Fibroblast of skin of left quadriceps (primary cell): ENCODE measurements at regions not wholly inside any gene's neighbourhood (a gene's known extent, or its start where the extent isn't known, plus 50 kb on each side); places are given as distances from the start of the nearest gene placed in this dataset.
"Not testable (repeated sequence)": the region's sequence is repeated elsewhere in the genome, so short reads cannot be mapped to it uniquely, and the experiment has no call there.

Experiments
- DNase-seq, 2 experiments: peaks; one replicate each; pipeline ENCODE4 v3.0.0-alpha.2; 2013; ENCODE audit warnings: low read depth in 2 of 2

DNA sequence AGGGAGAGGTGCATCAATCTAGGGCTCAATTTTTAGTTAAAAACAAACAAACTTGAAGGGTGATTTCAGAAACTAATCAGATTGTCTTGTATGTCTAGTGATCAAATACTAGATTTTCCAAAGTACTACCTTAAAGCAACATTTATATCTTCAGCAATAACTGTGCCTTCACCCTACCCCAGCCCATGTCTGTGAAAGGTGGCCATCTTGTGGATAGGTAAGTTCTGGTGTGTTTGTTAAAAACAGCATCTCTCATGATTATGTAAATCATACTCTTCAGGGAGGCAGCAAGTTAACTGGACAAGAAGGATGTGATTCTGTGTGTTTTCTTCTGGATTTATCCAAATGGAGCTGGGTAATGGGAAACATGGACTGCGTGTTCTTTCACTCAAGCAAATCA is 81.4 kb upstream of the ACSL1 start:
- no peak for DNase-seq

DNA sequence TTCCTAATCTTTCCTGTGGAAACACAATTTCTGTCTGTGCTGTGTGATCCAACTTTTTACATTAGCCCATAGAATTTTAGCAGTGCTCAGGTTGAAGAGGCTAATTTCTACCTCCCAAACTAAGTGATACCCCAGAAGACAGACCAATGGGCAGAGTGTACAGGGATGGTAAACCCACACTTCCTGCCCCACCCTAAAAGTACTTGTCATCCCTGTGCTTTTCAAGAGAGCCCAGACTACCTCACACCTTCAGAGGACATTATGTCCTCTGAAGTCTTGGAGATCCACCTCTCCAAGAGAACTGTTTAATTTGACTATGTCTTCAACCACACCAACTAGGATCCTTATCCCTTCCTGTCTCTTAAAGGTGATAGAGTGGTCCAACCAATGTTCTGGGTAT is 82.0 kb upstream of the ACSL1 start:
- DNase-seq = no peak

DNA sequence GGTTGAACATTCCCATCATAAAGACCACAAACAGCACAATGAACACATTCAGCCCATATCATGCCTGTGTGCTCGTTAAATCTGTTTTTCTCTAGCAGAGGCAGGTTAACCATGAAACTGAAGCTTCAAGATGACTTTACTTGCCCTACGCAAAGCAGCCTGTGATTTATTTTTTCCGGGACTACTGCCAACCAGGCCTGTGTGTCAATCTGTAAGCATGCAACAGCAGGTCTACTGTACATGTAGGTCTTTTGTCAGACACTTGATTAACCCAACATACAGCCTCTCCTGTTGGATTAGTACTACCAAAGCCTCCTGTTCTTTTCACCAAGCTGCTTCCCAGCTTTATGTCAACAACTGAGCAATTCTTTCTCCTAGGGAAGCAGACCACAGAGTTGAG is 85.5 kb upstream of the ACSL1 start:
- DNase-seq = peak in 1 of 2 experiments; percentile 1

DNA sequence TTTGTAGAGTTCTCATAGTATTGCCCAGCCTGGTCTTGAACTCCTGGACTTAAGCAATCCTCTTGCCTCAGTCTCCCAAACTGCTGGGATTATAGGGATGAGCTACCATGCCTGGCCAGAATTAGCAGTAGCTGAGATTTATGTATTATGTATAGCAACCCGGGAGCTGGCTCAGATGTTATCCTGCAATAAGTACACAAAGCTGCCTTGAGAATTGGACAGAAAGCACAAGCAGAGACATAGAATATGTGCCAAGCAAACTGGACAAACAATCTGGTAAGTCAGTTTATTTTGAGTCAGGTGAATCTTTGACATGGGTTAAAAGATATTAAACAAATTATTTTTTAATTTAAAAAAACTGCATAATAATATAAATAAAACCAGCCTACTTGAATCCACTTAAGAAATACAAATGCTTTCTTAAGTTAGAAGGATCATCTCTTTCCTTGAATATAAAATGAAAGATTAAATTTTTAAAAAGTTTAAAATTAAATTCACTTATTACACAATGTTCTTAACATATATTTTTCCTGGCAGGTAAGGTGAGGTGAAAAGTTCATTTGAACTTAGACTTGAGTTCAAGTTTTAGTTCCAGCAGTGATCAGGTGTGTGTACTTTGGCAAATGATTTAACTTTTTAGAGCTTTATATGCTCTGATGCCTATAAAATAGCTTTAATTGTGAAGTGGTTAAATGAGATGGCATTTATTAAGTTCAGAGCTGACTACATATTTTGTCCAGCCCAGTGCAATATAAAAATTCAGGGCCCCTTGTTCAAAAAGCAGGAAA is 87.8 kb upstream of the ACSL1 start:
- DNase-seq = no peak

DNA sequence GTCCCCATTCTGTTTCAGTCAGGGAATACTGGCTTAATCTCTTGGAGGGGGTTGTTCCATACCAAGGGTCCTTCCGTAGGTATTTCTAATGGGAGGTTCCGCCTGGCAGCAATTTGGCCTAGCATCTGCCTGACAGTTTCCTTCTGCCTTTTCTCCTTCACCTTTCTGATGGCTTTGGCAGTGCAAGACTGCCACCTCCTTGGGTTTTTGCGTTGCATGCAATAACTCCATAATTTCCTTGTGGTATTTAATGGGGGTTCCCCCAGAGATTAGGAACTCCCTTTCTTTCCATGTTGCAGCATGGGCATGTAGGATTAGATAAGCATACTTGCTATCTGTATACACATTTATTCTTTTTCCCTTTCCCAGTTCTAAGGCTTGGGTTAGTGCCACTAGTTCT is 93.0 kb upstream of the ACSL1 start:
- not testable (repeated sequence) for DNase-seq

DNA sequence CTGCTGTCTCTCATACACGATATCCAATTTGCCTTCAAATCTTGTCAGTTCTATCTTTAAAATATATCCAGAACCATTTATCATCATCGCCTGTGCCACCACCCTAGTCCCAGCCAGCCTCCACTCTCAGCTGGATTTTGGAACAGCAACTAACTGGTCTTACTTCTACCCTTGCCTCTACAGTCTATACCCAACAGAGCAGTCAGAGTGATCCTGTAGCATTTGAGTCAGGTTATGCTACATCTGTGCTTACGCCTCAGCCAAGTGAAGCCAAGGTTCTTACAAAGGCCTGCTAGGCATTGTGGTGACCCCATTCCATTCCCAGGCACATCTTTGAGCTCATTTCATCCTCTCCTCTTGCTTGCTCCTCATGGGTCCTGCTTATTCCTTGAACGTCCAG is 95.7 kb upstream of the ACSL1 start:
- no peak for DNase-seq

DNA sequence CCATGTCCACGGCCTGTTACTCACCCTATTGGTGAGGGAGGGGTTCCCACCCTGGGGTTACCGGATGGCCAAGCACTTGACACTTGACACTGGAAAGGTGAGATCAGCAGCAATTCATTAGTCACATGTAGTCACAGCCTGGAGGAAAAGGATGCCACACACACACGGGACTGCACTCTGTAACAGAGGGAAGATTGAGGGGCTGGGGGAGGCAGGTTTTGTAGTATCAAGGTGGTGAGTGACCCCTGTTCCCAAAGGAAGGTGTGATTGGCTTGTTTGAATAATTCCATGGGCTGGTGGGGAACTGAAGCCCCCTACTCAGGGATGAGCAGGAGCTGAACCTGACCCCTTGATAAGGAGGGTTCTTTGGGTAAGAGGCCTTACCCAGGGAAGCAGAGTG is 96.0 kb upstream of the HELT start:
- no peak for DNase-seq

DNA sequence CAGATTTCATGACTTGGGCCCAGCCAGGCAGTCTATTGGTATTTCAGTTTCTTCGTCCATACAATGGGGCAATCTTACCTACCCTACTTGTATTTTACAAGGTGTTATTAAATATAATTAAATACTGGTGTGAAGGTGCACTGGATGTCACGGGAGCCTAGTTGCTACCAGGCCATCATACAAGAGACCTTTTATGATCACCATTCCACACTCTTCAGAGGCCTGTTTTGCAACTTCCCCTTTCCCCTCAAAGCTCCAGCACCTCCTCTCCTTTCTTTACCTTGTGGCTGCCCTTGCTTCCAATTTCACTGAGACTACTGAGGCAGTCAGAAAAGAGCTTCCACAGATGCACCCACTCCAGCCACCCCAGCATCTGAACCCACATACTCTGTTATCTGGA is 93.8 kb upstream of the HELT start:
- no peak for DNase-seq

DNA sequence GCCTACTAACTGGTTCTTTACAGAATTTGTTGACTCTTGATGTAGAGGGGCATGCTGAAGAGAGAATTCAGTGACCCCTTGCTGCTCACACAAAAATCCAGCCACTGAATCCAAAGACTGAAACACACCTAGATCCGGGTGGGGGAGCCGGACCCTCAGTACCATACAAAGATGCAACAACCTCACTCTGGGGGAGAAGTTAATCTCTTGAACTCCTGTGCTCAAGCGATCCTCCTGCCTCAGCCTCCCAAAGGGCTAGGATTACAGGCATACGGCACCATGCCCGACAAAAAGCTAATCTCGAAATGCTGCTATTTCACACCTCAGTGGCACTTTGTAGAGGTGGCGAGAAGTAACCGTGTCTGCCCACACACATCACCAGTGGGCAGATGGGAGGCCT is 88.8 kb upstream of the HELT start:
- DNase-seq = no peak

DNA sequence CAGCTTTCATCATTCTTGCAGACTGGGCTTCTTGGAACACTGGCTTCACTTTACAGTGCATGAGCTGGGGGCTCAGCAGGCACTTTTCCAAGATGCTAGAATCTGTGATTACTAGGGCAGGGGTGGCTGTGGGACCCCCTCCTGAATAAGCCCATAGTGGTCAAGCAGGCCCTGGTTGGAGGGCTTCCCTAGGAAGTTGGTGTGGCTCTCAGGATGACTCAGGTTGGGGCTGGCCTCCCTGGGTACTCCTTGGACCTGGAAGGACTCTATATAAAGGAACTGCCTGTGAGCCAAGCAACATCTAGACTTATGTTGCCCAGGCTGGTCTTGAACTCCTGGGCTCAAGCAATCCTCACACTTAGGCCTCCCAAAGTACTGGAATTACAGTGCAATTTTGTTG is 88.3 kb upstream of the HELT start:
- no peak for DNase-seq

DNA sequence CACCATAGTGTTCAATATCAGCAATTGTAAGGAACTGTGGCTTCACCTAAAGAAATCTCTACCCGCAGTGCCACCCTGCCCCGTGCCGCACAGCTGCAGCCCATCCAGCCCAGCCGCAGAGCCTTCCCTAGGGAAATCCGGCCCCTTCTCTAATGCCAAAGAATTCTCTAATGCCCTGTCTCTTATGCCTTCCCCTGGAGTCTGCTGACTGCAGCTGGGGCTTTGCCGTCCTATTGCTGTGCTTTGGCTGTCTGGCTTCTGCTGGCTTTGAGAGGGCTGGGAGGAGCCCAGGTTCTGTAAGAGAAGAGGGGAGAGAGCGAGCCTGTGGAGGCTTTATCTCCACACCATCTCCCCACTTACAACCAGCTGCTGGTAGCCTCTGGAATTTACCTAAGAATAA is 85.9 kb upstream of the HELT start:
- DNase-seq = no peak

DNA sequence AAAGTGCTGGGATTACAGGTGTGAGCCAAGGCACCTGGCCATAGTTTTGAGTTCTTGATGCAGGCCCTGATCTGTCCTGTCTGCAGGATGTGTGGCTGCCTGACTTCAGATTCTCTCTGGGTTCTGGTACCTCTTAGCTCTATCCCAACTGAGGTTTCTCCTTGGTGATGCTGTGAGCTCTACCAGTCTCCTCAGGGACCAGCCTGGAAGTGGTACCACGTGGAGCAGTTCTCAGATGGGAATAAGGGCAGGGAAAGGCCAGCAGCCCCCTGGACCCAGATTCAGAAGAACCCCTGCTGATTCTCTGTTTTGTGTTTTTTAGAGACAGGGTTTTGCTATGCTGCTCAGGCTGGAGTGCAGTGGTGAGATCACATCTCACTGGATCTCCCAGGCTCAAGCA is 85.0 kb upstream of the HELT start:
- no peak for DNase-seq

DNA sequence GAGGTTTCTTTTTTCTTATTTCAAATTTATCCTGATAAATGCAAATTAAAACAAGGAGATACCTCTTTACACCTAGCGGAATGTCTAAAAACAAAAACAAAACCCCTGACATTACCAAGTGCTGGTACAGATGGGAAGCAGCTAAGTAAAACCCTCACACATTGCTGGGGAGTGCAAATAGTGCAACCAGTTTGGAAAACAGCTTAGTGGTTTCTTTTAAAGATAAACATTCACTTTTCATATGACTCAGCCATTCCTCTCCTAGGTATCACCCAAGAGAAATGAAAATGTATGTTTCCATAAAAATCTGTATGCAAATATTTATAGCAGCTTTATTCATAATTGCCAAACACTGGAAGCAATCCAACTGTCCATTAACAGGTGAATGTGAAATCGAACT is 84.1 kb upstream of the HELT start:
- no peak for DNase-seq

DNA sequence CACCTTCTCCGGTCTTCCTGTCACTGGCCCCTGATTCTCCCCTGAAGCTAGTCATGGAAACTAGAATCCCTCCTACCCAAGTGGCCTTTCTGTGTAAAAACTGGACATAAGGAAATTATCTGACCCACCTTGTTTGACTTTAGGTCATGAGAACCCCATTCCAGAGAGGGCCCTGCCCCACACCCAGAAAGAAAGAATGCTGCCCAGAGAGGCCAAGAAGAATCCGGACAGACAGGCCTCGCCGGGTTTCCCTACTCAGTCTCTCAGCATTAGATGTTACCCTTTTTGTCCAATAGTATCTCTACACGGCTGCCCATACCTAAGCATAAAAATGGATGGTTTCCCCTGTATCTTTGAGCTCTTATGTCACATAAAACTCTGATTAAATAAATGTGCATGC is 83.3 kb upstream of the HELT start:
- no peak for DNase-seq

DNA sequence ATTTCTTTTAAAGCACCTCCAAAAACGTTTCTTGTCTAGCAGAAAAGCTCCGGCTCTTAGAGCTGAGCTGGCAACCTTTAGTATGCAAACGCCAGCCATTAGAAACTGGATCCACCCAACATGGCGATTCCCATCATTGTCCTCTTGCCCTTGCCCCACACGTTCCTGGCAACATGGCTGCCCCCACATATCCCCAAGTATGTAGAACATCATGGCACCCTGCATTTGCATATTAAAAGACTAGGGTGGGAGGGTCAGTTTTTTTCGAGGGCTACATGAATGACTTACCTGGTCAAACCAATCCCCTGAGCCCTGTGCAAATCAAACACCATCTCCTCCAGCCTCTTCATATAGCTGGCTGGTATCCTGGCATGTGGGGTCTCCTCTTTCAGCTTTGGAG is 82.2 kb upstream of the HELT start:
- DNase-seq = no peak

DNA sequence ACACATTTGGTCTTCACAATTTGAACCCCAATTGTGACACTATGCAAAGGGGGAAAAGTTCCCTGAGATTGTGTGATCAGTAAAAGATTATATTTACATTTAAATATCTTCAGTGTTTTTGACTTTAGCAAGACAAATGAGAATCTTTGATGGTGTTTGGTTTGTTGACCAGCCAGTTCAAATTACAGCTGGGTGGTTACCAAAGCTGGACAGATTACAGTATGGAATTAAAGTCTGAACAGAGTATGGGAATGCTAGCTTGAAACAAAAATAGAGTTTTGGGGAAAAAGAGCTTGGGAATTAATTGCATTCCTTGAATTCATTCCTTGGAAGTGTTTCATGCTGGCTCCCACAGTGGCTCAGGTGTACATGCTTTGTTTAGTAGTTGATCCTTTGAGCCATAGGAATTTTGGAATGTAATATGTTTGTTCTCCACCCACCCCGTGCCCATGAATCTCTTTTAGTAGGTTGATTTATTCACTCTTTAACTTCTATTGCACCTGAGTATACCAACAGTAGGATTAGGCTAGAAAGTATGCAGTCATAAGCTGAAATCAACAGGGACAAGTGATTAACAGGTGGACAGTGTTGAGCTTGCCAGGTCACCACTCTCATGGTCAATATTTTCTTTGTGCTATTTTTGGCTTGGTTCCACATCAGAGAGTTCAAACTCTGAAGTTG is 81.1 kb upstream of the HELT start:
- no peak for DNase-seq

DNA sequence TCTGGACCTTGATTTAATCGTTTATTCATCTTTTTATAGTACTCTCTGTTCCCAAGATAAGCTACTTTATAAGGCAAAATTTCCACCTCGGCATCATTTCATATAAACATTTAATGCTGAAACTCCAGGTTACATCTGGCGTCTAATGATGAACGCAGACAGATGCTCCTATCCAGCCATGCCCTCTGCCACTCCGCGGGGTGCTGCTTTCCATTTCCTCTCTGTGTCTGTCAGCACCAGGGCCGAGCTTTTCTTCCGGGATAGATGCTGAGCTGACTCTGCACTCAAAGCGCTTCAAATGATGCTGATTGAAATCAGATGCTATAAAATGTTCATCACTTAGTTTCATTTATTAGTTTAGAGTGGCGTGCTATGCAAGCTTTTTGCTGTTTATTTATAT is 80.5 kb upstream of the HELT start:
- no peak for DNase-seq

DNA sequence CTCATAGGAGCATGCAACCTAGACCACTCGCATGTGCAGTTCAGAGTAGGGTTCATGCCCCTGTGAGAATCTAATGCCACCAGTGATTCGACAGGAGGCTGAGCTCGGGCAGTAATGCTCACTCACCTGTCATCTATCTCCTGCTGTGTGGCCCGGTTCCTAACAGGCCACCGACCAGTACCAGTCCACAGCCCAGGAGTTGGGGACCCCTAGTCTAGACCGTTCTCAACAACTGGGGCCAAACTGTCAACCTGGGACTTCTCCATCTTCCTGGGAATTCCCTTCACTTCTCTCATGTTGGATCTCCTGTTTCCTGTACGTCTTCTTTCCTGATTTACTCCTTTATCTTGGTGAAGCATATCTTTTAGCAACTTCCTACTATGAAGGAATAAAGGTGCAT is 79.4 kb upstream of the HELT start:
- DNase-seq = no peak

DNA sequence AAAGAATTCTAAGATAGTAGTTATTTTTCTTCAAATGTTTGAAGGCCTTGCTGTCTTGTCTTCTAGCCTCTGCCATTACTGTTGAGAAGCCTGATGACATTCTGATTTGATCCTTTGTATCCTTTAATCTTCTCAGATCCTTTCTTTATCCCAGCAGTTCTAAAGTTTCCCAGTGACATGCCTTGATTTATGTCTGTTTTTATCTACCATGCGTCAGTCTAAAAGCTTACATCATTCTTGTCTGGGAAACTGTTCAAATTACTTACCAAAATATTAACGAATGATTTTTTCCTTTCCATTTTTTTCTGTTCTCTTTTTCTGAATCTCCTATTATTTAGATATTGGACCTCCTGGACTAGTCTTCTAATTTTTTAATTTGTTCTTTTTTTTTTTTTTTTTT is 78.3 kb upstream of the HELT start:
- no peak for DNase-seq

DNA sequence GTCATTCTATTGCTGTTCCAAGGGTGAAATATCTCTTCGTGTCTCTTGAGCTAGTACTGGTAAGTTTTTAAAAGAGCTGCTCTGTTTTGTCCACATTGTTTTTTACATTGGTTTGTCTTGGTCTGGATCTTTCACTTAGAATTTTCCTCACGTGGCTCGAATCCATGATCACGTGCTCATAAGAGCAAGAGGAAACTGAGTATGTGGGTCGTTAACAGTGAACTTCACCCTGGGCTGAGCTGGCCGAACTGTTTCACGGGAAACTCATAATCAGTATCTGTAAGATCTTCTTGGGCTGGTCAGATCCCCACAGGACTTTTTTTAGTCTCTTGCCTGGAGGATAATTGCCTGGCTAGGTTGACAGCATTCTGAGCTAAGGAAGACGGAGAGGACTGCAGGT is 77.8 kb upstream of the HELT start:
- no peak for DNase-seq

DNA sequence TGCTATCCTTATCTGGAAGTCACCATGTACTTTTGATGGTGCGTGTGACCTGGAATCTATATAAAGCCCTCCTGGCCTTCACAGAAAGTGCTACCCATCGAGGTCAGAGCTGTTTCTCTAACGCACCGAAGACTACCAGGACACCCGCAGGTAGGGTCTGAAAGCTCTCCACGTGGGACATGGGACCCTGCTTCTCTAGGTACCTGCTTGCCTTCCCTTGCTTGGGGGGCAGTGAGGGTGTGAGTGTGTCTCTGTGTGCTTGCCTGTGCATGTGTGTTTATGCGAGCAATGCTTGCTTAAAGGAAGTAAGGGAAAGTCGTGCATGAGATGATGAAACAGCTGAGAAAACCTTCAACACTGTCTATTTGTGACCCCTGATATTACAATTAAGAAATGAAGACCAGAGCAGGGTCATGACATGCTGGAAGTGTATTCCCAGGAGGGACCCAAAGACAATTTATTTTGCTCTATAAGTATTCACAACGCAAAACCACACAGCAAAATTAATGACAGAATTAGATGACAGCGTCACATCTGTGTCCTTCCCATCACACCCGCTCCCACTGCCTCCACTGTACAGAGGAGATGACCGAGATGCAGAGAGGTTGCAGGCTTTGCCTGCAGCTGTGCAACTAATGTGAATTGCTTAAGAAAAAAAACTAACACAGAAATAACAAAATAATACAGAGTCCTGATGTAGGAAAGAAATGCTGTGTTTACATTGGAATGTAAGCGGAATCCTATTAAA is 76.4 kb upstream of the HELT start:
- DNase-seq = no peak

DNA sequence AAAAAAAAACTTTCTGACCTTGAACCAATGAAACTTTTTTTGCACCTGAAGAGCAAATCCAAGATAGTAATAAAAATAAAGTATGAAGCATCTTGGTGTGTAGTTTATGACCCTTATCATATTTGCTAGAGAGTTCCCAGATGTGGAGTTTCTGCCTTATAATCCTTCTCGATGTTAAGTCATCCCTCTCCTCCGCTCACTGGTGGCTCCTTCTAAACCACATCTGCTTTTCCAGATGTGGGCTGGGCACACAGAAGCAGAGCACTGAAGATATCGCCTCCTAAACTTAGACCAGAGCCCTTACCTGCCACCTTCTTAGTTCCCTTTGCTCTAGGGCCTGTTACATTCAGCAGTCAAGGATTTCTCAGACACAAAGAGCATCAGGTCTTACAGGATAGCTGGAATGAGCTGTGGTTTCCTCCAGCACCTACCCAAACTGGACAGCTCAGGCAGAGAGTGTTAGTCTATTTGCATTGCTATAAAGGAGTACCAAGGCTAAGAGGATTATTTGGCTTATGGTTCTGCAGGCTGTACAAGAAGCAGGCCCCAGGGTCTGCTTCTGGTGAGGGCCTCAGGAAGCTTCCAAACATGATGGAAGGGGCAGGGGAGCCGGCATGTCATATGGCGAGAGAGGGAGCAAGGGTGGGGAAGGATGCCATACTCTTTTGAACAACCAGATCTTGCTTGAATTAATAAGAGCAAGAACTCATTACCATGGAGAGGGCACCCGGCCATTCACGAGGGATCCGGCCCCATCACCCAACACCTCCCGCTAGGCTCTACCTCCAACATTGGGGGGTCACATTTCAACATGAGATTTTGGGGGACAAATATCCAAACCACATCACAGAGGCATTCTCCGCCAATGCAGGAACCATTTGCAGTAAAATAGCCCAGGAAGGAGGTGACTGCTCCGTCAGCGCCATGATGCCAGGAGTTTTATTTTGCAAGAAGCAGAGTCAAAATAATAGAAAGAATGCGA is 75.6 kb upstream of the HELT start:
- no peak for DNase-seq
